ENCODE measurements at regions not wholly inside any gene's neighbourhood (a gene's known extent, or its start where the extent isn't known, plus 50 kb on each side); places are given as distances from the start of the nearest gene placed in this dataset.

- TF ChIP-seq, protein P1, sequence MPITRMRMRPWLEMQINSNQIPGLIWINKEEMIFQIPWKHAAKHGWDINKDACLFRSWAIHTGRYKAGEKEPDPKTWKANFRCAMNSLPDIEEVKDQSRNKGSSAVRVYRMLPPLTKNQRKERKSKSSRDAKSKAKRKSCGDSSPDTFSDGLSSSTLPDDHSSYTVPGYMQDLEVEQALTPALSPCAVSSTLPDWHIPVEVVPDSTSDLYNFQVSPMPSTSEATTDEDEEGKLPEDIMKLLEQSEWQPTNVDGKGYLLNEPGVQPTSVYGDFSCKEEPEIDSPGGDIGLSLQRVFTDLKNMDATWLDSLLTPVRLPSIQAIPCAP (CRISPR knock-in tag; IDR thresholded peaks at IDR 0.05; ENCODE audit: low read depth), result no peak
- TF ChIP-seq NFYB (CRISPR knock-in tag; IDR thresholded peaks at IDR 0.05) (no peak), POLR2AphosphoS5 (IDR thresholded peaks at IDR 0.05; ENCODE audit: low read depth, low read length) (no peak), SIN3A (IDR thresholded peaks at IDR 0.05; ENCODE audit: borderline replicate concordance, low read depth, low read length) (no peak), ISX (CRISPR knock-in tag; conservative IDR thresholded peaks at IDR 0.05) (no peak), ZSCAN5A (CRISPR knock-in tag; IDR thresholded peaks at IDR 0.05; ENCODE audit: borderline replicate concordance) (no peak), ZNF614 (CRISPR knock-in tag; IDR thresholded peaks at IDR 0.05; ENCODE audit: borderline replicate concordance) (no peak), POLR2A (IDR thresholded peaks at IDR 0.05; ENCODE audit: insufficient read depth in 1 of 2, low read depth in 2 of 2, low read length in 2 of 2) (no peak), TGIF2 (CRISPR knock-in tag; IDR thresholded peaks at IDR 0.05) (no peak), FOSL2 (CRISPR knock-in tag; IDR thresholded peaks at IDR 0.05) (no peak)
- TF ChIP-seq, protein P2, sequence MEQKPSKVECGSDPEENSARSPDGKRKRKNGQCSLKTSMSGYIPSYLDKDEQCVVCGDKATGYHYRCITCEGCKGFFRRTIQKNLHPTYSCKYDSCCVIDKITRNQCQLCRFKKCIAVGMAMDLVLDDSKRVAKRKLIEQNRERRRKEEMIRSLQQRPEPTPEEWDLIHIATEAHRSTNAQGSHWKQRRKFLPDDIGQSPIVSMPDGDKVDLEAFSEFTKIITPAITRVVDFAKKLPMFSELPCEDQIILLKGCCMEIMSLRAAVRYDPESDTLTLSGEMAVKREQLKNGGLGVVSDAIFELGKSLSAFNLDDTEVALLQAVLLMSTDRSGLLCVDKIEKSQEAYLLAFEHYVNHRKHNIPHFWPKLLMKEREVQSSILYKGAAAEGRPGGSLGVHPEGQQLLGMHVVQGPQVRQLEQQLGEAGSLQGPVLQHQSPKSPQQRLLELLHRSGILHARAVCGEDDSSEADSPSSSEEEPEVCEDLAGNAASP (CRISPR knock-in tag; IDR thresholded peaks at IDR 0.05; ENCODE audit: borderline replicate concordance), result no peak
Measured at GRCh38 chr9:121593066-121593465, 58.4 kb upstream of the DAB2IP start.
